Stimulated activated CD8-positive, alpha-beta memory T cell treated with anti-CD3 and anti-CD28 coated beads, Interleukin-4, amount 100 ng/mL, for 4 hours (primary cell): ENCODE measurements at regions not wholly inside any gene's neighbourhood (a gene's known extent, or its start where the extent isn't known, plus 50 kb on each side); places are given as distances from the start of the nearest gene placed in this dataset.

Source experiments
- DNase-seq, 2 donors: peaks; one replicate each; pipeline ENCODE4 v3.0.0-alpha.2; 2020; ENCODE audit warnings: low read depth in 2 of 2, low spot score in 1 of 2

DNA sequence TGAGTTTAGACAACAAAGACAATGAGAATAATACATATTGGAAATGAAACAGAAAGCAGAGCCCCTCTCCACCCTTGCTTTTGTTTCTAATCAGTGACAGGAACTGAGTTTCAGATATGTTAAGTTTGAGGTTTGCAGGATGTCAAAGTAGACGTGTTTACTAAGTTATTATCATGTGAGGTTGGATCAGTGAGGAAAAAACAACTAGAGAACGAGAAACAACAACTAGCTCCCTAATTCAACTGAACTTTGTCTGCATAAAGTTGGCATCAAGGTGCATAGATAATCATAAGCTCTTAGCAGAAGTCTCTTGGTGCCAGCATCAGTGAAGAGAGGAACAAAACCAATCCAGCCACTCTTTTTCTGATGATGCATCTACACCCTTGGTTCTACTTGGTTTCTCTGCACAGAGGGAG is 491.1 kb upstream of the NR2F2 start:
- DNase-seq, result no peak

DNA sequence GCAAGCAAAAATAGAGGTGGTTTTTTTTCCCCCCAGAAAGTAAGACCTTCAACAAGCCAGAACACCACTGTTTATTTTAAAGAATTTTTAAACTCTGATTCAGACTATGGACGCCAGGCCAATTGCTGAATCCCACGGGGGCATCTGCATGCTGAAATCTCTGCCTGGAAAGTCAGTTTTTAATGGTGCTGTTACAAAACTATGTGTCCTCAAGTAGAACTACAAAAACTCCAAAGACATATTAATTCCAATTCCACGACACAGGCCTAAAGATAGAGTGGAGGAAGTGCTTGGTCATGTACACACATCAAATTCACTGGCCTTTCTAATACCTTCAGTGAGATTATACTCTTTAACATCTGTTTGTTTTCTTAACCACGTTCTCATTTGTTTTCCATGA is 490.5 kb upstream of the NR2F2 start:
- no peak for DNase-seq

DNA sequence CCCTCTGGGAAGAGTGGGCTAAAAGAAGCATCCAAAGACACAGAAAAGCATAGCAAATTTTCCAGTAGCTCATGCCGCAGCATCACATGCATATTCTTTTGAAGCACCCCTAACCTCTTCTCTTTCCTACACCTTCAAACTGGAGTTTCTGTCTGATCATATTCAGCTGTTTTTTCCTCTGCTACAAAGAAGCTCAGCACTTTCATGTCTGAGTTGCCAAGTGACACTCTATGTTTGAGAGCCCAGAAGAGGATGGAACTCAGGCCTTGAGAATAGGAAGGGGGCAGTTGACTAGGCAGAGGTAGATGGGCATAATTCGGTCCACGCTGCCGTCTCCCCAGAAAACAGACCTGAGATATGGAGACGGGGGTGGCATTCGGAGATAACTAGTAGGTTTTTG is 489.6 kb upstream of the NR2F2 start:
- DNase-seq, result no peak

DNA sequence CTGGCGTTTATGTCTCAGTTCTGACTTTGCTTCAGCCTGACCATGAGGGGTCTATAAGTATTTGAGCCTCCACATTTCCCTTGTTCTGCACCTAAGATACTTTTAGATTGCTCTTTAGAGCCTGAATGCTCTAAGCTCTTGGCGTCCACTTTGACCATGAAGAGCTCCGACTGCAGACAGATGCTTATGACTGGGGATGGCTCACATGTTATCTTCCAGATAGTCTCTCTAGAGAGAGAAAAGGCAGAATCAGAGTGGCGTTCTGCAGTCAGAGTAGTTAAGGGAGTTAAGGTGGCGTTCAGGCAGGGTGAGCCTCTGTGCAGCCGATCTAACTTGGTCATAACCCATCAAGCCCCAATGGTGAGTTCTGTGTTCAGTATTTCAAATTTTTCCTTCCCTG is 487.9 kb upstream of the NR2F2 start:
- no peak for DNase-seq

DNA sequence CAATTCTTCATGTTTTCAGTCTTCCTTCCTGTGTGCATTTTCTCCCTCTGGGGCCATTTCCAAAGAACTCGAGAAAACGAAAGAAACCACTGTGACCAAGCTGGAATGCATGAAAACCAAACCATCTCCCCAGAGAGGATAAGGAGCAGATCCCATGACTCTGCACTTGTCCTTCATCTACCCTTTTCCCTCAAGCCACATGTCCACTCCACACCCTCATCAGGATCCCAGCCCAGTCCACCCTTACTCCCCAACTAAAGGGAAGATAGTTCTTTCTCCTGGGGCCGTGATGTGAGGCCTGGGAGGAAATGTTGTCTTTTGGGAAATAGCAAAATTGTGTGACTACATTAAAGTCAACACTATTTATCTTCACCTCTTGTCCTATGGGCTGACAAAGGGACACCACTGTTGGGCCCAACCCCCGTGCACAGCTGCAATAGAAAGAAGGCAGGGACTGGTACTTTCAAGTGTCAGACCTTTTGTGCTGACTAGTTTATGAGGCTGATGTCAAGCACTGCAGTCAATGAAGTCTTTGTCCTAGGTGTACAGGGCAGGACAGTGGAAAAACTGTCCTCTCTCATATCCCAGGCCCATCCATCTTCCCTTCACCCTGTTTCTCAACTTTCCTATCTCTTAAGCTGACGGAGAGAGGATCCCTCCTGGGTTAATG is 487.1 kb upstream of the NR2F2 start:
- DNase-seq, result no peak

DNA sequence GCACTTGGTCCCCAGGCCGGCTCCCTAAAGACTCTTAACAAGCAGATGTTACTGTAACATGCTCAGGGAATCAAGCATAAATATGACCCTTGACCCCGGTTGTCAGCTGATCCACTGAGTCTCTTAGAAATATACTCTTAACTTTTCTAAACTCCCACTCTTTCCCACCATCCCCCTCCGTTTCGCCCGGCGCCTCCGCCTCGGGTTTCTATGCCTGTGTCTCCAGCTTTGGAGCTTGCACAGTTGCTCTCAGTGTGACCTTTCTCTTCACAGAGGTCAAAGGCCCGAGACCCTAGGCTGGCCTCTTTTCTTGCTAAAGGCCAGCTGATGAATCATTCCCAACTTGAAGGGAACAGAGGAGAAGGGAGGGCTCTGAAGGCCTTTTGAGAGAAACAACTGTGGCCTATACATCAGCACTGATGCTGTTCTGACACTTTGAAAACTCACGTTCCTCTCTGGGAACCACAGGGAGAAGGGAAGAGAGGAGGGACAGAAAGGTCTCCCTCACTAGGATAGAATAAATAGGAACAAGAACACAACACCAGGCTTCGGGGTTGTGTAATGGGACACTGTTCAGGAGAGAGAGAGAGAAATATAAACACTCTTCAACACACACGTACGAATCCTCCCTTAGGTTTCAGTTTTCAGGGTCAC is 484.5 kb upstream of the NR2F2 start:
- DNase-seq, result no peak

DNA sequence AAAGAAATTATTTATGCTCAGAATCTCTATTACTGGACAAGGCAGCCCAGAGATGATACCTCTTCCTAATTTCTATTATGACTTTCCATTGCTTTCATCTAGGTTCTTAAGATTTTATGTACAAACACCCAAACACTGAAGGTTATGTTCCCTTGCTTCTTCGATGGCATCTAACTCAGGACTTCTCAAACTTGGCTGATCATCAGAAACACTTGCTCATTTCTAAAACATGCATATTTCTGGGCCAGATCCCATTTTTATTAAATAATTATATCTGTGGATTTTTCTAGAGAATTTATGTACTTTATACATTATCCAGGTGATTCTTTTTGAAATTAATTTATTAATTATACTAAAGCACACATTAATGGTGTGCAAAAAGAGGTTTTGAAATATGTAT is 482.4 kb upstream of the NR2F2 start:
- DNase-seq, result no peak

DNA sequence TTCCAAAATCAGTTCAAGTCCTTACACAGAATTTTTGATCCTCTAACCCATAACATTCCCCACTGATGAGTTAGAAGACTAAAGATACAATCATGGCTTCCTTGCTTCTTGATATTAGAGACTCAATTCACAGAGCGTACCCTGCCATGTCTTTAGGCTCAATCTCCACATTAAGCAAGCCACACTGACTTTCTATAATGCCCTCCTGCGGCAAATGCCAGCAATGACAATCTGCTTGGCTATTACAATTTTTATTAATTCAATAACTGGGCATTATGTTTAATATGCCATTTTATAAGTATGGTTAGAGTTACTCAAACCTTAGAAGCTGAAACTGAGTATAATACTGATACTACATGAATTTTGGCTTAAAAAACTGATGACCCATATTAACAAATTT is 479.7 kb upstream of the NR2F2 start:
- DNase-seq, result no peak

DNA sequence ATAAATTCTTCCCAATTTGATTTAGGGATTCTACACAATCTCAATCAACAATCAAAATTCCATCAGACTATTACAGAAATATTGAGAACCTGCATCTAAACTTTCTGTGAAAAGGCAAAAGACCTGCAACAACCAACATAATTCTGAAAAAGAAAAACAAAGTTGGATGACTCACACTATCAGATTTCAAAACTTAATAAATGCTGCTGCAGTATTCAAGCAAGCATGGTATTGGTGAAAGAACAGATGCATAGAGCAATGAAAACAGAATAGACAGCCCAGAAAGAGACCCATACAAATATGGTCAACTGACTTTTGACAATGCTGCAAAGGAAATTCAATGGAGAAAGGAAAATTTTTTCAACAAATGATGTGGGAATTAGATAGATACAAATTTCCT is 477.1 kb upstream of the NR2F2 start:
- no peak for DNase-seq

DNA sequence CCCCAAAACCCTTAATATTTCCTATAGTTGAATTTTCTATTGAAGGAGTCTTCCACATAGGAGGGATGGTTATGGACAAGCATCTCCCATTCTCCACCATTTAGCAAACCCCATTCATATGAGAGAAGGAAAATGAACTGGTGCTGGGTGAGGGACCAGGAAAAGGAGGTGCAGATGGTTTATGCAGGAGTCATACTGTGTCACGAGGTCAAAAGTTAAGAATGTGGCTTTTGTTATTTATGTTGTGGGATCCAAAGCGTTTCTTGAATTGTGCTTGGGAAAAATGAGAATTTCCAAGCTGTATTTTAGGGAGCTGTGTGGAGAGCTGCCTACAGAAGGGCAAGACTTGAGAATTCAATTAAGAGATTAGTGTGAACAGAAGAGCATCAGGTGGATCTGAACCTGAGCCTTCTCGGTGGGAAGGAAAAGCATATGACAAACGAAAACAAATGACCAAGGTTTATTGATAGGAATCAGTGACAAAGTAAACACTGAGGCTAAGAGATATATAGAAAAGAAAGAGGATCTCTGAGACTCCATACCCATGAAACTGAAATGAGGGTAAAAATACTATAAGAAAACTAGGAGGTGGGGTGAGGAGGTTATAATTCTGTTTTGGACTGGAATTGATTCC is 473.3 kb upstream of the NR2F2 start:
- no peak for DNase-seq

DNA sequence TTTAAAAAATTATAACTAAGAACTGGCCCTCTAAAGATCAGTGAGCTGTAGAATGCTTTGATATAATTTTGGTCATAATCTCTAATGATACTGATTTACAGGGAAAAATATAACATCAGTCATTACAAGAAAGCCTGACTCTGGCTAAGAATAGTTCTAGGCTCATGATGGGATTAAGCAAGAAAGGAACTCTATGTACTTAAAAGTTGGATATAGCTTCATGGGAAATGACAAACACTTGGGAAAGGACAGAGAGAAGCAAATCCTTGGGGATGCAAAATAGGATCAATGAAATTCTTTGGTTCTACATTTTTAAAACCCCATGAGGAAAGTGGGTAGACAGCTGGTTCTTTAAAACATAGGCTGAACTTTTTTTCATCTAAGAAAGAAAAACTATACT is 472.7 kb upstream of the NR2F2 start:
- no peak for DNase-seq

DNA sequence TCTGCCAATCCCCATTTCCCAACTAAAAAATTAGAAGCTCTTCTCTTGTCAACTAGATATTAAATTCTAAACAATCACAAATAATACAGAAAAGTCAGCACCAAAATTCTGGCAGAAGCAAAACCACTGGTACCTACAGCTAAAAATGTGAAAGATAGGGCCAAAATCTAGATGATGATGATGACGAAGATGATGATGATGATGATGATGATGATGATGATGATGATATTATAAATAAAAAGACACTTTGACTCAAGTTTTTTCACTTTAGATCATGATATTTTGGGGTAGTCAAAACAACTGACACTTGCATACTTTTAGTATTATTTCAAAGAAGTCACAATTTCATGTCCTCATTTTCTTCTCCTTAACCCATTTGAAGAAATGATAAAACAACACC is 470.1 kb upstream of the NR2F2 start:
- no peak for DNase-seq

DNA sequence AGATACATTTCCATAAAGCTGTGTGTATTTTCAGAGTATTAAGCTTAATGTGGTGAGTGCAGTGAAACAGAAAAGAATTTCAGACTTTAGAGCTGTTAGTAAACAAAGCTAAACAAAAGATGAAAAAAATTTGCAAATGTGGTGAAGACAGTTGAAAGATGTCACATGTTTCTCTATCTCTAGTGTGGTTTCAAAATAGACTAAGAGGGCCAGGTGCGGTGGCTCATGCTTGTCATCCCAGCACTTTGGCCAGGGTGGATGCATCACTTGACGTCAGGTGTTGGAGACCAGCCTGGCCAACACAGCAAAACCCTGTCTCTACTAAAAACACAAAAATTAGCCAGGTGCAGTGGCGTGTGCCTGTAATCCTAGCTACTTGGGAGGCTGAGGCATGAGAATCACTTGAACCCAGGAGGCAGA is 466.0 kb upstream of the NR2F2 start:
- DNase-seq, result no peak

DNA sequence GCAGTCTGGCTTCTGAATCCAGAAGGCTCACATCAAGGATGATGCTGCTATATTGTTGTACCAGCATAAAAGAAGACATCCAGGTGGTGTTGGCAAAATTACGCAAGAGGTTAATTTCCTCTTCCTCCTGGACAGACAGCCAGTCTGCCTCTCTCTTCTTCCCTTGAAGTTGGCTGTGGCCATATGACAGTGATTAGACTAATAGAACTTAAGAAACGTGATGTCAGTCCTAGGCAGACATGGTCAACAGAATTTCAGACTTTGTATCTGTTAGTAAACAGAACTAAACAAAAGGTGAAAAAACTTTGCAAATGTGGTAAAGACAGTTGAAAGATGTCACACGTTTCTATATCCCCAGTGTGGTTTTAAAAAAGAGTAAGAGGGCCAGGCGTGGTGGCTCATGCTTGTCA is 465.2 kb upstream of the NR2F2 start:
- DNase-seq, result no peak

DNA sequence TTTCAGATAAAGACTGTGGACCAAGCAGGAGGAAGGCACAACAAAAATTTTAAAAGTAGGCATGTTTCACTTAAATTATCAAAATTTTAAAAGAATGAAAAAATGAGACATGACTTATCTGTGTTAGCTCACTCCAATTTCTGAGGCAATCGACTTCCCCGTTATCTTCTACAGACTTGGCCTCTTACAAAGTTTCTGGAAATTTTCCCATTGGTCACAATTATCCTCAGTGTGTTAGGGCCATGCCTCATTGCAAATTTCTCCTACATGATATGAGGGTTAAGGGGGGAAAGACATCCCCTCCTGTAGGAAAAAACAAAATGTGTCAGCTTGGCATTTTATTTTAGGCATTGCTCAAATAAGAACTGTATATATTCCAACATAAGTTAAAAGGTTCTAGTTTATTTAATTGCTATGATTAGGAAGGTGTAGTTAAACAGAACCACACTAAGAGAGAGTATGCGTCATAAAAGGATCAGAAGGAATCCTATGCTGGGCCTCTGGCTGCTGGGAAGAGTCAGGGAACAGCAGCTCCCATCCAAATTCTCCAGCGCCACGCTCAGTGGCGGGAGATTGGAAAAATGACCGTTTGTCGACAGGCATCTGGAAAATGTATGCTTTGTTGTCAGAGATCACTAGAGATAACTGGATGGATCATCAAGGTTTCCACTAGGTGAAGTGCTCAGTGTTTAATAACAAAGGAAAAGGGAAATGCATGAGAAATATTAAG is 463.6 kb upstream of the NR2F2 start:
- DNase-seq, result no peak

DNA sequence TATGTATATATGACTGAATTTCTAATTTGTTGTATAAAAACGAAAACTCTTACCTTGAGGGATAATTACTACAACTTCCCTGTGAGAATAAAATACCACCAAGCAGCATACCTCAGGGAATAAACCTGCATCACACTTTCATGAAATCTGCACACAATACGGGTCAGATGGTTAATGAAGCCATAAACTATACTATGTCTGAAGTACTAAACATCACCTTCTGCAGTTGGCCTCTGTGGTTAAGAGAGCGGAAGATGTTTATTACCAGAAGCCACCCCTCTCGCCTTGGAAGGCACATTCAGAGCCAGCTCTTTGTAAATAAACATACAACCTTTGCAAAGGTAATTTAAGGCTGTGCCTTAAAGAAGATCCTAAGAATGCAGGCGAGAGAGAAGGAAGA is 462.1 kb upstream of the NR2F2 start:
- DNase-seq, result no peak

DNA sequence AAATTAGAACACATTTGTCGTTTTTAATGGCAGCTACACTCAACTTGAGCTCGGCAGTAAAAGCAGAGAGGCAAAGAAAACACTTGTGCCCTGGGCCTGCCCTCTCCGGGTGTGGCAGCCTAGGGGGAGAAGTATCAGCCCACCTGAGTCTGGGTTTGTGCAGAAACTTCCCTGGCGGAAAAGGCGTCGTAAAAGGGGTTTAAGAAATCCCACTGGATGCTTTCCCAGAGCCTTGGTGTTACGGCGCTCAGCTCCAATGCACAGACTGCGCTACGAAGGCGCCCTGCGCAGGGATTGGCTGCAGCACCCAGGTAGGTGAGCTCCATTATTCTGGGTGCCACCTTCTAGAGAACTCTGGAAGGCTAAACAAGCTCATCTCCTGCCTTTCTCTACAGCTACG is 461.5 kb upstream of the NR2F2 start:
- DNase-seq, result no peak

DNA sequence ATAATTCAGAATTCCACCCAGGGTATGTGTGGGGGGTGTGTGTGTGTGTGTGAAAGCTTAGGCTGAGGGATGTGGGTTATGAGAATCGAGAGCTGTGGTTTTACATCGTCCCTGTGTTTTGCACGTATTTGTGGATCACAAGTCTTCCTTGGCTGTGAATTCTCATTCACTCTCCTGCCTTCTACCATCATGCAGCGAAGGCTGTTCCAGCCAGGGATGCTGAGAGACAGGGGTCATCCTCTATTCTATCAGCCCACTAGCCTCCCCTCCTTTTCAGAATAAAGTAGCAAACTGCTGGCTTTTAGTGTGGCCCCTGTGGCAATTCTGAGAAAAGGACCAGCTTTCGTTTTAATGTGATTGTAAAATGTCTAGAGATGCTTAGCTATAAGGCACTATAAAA is 460.6 kb upstream of the NR2F2 start:
- no peak for DNase-seq

DNA sequence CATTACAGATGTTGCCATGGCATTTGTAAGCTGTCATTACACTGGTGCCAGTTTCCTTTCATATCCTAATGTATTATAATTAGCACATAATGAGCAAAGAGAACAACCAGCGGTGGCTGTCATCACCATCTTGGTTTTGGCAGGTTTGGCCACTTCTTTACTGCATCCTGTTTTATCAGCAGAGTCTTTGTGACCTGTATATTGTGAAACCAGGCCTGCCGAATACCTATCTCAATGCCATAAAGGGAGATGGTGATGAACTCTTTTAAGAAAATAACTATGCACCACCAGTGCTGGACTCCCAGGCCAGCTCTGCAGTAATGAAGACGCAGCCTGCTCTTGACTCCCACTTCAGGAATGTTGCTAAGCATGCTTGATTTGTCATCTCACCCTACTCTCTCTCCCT is 458.1 kb upstream of the NR2F2 start:
- DNase-seq, result no peak

DNA sequence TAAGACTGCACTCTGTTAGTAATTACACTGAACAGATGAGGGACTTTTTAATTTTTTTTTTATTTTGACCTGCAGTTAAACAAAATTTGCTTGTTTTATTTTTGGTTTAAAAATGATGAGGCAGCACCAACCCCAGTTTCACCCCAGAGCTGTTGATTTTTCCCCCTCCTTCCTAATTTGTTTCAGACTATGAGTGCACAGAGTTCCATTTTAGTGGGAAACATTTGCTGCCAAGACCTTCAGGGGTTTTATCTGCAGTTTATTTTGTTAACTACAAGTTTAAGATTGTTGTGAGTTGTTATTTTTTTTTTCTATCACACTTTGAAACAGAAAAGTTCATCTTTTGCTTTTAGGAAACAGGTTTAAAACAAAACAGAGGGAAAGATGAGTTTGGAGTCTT is 455.9 kb upstream of the NR2F2 start:
- DNase-seq, result no peak

DNA sequence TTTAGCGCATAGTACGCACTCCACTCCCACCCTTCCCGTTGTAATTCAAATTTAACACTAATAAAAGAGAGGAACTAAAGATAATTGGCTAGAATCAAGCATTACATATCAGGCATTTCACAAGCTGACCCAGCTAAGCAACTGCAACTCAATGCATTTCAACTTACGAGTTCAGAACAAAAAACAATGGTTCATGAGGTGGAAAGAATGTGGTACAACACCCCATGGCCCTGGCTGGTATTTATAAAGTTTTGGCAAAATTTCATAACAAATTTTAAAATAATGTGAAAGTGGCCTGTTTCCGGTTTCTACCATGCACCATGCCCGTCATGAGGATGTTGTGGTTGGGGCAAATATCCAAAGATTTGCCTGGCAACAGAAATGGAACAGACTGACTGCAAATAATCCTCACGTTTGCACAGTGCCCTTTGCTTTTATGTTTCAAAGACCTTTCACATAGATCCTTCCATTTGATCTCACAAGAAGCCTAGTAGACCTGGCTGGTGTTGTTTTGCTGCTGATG is 455.3 kb upstream of the NR2F2 start:
- no peak for DNase-seq

DNA sequence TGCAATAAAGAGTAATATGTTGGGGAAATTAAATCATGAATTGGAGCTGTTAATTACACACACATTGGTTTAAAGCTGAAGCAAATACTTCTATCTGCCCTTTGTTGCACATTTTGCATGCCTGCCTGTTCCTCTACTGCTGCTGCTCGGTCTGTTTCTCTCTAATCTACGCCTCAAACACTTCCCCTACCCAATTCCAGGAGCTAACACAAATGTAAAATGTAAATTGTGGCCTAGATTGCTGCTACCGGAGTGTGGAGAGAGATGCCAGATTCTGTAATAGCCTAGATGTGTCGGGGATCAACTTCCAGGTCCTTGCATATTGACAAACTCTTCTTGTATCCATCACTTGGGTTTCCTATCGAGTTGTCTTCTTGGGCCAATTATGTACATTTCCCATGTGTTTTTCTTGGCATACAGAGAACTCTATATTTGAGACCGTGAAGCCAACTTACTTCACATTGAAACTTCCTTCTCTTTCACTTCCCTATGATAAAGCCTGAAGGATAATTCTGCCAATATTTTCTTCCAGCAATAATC is 450.4 kb upstream of the NR2F2 start:
- no peak for DNase-seq
